ENCODE measurements at regions not wholly inside any gene's neighbourhood (a gene's known extent, or its start where the extent isn't known, plus 50 kb on each side); places are given as distances from the start of the nearest gene placed in this dataset.

DNA sequence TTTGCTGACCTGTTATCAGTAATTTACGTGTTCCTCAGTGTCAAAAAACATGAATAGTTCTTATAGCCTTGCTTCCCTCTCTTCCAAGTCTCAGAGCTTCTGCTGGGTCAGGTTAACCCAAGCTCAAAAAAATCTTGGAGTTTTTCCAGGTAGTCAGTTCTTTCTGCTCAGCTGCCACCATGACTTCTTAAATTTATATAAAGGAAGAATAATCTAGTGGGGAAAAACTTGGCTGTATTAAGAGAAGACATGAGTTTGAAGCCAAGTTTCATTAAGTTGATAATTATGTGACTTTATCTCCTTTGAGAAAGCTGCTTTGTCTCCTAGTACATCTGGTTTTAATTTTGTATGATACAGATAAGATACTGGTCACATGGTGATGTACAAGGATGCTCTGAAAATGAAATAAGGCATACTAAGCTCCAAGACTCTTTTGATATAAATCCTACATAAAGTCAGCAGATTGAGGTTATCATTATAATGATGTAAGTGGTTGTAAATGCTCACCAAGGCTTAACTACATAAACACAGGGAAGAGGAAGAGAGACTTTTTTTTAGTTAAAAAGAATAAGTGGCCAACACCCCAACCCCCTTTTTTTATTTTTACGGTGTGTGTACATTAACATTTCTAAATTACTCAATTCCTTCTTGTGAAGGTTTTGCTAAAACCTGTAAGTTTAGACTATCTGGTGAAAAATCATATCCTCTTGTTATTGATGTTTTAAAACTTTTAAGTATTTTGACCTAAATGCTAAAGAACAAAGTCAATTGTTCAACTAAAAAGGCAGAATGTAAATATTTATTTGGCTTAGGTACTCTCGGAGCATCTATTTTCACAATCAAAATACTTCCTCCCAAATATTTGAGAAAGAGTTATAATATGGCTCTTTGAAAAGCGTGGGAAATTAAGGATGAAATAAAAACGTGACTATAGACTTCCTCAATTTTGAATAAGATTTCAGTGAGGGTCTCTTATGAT, 84.1 kb upstream of the SLC38A2 start:
- in situ Hi-C loops (cut with HindIII; ENCODE audit: low sequenced_read_pairs) = no loop called here

DNA sequence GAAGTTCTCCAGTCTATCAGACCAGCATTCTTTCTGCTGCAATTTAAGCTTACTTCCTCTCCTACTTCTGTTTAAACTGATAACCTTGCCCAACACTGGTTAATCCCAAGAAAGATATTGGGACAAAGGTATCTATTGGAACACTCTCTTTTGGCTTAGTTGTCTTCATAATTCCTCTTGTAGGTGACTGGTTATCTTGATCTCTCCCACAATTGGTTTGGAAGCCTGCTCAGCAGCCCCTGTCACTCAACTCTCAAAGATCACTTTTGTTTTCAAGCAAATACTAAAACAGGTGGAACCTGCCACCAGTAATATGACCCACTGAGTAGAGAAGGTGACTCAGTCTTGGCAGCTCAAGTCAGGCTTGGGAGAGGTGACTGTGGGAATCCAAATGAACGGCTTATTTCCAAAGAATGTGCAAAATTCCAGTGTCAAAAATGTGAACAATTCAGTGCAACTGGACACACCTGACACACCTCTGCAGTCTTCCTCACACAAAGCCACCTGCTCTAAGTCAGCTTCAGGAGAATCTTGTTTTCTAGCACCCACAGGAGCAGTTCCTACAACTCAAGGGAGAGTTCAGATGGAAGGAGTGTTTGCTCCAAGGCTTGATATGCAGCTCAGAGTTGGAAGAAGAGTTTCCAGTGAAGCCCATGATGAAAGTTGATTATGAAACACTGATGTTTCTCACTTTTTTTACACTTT, 83.2 kb upstream of the SLC38A2 start:
- in situ Hi-C loops (cut with HindIII; ENCODE audit: low sequenced_read_pairs) = no loop called here

GRCh38 chr12:46454981-46455380, 82.4 kb upstream of the SLC38A2 start:
- in situ Hi-C loops (cut with HindIII; ENCODE audit: low sequenced_read_pairs) = no loop called here

GRCh38 chr12:46453428-46453827, 80.9 kb upstream of the SLC38A2 start:
- in situ Hi-C loops (cut with HindIII; ENCODE audit: low sequenced_read_pairs) = no loop called here

DNA sequence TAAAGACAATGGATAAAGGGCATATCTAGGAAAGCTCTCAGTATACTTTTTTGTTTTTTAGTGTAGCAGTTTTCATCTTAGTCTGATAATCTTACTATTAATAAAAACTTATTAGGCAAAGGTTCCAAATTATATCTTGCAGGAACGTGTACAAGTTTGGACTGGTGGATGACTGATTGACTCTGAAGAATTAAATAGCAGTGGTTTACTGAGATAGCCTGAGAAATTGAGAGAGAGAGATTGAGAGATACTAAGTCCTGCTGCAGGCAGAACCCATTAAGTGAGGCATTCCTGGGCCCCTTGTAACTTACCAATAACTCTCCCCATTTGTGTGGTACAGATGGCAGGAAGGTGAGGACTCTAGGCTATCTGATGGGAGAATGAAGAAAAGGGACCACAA, 80.2 kb upstream of the SLC38A2 start:
- in situ Hi-C loops (cut with HindIII; ENCODE audit: low sequenced_read_pairs) = no loop called here

DNA sequence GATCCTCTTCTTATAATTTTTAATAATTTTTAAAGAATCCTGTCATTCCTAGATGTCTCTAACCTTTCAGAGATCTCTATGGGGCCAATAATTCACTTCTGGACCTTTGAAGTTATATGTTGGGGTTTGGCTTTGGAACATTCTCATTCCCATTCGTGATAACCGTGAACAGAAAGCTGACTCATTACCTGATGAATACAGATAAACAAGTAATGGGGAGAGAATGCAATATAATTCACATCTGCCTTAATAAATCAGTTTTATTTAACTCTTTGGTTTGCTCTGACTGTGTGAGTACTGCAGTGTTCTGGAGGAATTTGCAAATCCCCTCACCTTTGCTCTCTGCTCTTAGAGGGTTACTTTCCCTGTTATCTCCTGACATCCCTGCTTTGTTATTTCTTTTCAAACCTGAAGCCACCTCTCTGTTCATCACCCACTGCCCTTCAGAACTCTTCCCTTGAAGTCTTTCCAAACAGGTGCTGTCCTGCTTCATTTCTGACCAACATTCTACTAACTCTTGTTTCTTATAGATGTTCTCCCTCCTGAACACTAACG, 79.6 kb upstream of the SLC38A2 start:
- in situ Hi-C loops (cut with HindIII; ENCODE audit: low sequenced_read_pairs) = no loop called here

GRCh38 chr12:46451276-46452021, 78.9 kb upstream of the SLC38A2 start:
- in situ Hi-C loops (cut with HindIII; ENCODE audit: low sequenced_read_pairs) = no loop called here

- in situ Hi-C loops (cut with HindIII; ENCODE audit: low sequenced_read_pairs) = no loop called here
These were observed 77.7 kb upstream of the SLC38A2 start for GRCh38 chr12:46450279-46450748.

DNA sequence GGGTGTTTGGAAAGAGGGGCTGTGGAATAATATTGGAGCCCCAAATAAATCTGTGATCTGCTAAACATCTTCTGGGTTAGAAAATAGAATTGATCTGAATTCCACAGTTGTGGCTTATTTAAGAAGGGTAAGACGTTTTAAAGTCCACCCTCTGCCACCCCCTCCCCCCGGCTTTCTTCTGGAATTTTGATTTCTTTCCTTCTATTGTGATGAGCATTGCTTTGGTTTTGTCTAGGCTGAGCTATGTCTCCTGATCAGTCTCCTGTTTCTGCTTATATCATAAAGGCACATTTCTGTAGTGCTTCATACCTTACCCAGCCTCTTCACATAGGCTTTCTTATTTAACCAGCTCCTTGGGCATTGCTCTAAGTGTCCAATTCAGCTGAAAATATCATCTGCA, 77.3 kb upstream of the SLC38A2 start:
- in situ Hi-C loops (cut with HindIII; ENCODE audit: low sequenced_read_pairs) = no loop called here

DNA sequence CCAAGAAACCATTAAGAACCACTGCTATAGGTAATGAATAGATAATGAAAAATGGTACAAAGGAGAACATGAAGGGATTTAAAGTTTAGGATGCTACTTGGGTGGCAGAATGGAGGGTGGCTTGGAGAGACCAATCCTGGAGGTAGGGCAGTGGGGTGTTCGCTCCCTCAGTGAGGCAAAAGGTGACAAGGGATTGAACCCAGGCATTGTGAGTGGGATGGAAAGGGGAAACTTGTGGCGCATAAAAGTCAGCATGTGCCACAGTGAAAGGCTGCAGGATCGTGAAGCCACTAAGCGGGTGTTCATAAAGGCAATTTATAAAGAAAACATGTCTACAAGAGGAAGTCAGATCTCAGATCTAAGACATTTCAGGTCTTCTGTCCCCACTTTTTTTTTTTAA, 76.7 kb upstream of the SLC38A2 start:
- in situ Hi-C loops (cut with HindIII; ENCODE audit: low sequenced_read_pairs) = no loop called here

DNA sequence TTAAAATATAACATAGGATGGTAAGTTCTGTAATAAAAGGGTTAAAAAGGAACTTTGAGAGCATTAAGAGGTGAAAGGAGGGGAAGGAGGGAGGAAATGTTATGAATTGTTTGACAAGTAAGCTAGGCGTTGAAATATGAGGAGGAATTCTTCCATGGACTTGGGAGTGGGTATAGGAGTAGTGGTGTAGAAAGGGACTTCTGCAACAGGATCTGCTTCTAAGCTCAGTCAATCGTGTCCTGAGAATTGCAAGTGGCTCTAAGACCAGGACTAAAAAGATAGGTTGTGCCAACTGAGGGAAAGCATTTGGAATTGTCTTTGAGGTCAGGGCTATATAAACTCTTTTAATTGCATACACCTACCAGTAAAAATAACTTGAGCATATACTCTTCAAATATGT, 74.1 kb upstream of the SLC38A2 start:
- in situ Hi-C loops (cut with HindIII; ENCODE audit: low sequenced_read_pairs) = no loop called here

GRCh38 chr12:46445551-46446235, 73.1 kb upstream of the SLC38A2 start:
- in situ Hi-C loops (cut with HindIII; ENCODE audit: low sequenced_read_pairs) = no loop called here

GRCh38 chr12:46445093-46445492, 72.5 kb upstream of the SLC38A2 start:
- in situ Hi-C loops (cut with HindIII; ENCODE audit: low sequenced_read_pairs) = no loop called here

GRCh38 chr12:46443594-46444263, 71.2 kb upstream of the SLC38A2 start:
- in situ Hi-C loops (cut with HindIII; ENCODE audit: low sequenced_read_pairs) = no loop called here

- in situ Hi-C loops (cut with HindIII; ENCODE audit: low sequenced_read_pairs) = no loop called here
These were observed 70.2 kb upstream of the SLC38A2 start for GRCh38 chr12:46442738-46443137.

- in situ Hi-C loops (cut with HindIII; ENCODE audit: low sequenced_read_pairs) = no loop called here
These were observed 69.7 kb upstream of the SLC38A2 start for GRCh38 chr12:46442239-46442638.

DNA sequence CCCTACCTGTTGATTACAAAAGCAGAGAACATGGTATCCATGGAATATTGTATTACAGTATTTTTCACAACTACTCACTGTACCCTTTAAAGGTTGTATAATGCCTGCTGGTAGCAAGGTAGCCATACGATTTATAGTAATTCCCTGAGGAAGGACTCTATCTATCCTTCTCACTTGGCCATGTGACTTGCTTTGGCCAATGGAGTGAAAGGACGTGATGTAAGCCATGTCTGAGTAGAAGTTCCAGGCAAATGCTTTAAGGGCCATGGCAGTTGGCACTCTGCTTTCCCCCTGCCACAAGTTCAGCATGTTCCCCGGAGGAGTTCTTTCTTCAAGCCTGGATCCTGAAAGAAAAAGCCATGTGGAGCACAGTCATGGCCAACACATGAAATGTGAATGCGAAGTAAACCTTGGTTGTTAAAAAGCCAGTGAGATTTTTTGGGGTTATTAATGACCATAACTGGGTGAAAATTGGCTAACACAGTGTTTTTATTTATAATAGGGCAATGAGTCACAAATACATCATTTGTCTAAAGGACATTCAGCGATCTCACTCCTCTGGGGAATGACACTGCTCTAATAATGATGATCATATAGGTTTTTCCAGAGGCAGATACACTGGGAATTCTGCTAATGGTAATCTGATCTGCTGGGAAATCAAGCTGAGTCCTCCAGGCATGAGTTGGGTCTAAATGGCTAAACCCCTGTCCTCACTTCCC, 67.4 kb upstream of the SLC38A2 start:
- in situ Hi-C loops (cut with HindIII; ENCODE audit: low sequenced_read_pairs) = no loop called here

GRCh38 chr12:46438719-46439319, 66.2 kb upstream of the SLC38A2 start:
- in situ Hi-C loops (cut with HindIII; ENCODE audit: low sequenced_read_pairs) = no loop called here

GRCh38 chr12:46438256-46438655, 65.7 kb upstream of the SLC38A2 start:
- in situ Hi-C loops (cut with HindIII; ENCODE audit: low sequenced_read_pairs) = no loop called here
